H7 (cell line): ENCODE measurements at regions not wholly inside any gene's neighbourhood (a gene's known extent, or its start where the extent isn't known, plus 50 kb on each side); places are given as distances from the start of the nearest gene placed in this dataset.

Source experiments
- DNase-seq: peaks from one replicate; pipeline ENCODE4 v3.0.0; 2012
- H3K27me3 ChIP-seq: 2 replicates; pipeline ENCODE4 v1.6.0; 2011; ENCODE audit warnings: mild to moderate bottlenecking, low read length; ENCODE audit not compliant: control insufficient read depth, insufficient read depth
- H3K36me3 ChIP-seq: replicated peaks from 2 replicates; pipeline ENCODE4 v1.5.1; 2011; ENCODE audit warnings: low read length; ENCODE audit not compliant: control insufficient read depth, insufficient read depth
- H3K4me3 ChIP-seq: 2 replicates; pipeline ENCODE4 v1.5.1; 2011; ENCODE audit warnings: low read depth, mild to moderate bottlenecking, control low read depth, low read length, moderate library complexity; ENCODE audit not compliant: insufficient read depth

DNA sequence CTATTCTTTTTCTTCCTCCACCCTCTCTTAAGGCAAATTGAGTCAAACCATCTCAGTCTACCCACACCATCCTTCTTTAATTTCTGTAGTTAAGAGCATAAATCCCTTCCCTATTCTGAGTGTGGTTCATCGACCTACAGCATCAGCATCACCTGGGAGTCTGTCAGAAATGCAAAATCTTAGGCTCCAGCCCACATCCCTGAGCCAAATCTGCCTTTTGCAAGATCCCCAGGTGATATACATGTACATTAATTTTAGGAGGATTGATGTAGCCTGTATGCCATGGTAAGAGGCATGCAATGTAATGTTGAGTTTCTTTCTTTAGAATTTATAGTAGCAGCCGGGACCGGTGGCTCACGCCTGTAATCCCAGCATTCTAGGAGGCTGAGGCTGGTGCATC lies 151.7 kb upstream of the TNP1 start:
- H3K4me3 ChIP-seq = no peak overlapping the region
- no peak for DNase-seq

DNA sequence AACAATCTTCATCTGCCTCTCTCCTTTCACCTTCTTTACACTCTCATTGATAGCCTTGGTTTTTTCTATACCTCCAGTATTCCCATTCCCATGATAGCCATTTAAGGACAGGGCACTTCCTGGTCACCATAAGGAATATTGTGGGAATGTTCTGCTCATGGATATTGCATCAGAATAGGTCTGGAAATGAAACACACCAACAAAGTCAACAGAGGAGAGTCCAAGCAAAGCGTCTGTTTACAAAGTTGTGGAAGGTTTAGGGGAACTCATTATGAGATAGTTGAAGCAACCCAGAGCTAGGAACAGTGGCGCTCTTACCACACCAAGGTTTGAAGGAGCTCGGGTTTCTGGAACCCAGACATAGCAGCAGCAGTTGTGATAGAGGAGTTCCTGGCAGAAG lies 150.3 kb upstream of the TNP1 start:
- Histone ChIP-seq H3K36me3 (no peaks in the 10 kb centered on the region), H3K27me3 (no peaks in the 10 kb centered on the region), H3K4me3 (no peak overlapping the region)
- no peak for DNase-seq

More for the DNA sequence above, 151.7 kb upstream of the TNP1 start:
- H3K27me3 ChIP-seq = no peaks in the 10 kb centered on the region; the same call in 1 of the 2 replicates
- H3K36me3 ChIP-seq = no peaks in the 10 kb centered on the region

DNA sequence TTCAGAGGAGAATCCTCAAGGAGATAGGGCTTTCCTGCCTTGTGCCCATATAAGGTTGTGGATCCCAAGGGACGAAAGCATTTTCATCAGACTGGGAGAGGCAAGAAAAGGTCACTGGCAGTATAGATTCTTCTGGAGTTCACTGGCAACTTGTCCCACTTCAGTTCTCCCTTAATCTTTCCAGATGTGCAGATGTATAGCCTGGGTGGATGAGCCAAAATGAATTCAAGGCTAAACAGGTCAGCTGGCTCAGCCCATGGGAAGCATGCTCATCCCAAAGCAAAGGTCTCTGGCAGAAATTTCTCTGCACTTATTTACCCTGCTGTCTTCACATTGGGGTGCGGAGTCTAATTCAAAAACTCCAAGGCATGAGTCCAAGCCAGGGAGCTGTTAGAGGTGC lies 148.9 kb upstream of the TNP1 start:
- no peak for DNase-seq
- no peaks in the 10 kb centered on the region for H3K36me3 ChIP-seq
- H3K27me3 ChIP-seq = no peaks in the 10 kb centered on the region
- no peak overlapping the region for H3K4me3 ChIP-seq

DNA sequence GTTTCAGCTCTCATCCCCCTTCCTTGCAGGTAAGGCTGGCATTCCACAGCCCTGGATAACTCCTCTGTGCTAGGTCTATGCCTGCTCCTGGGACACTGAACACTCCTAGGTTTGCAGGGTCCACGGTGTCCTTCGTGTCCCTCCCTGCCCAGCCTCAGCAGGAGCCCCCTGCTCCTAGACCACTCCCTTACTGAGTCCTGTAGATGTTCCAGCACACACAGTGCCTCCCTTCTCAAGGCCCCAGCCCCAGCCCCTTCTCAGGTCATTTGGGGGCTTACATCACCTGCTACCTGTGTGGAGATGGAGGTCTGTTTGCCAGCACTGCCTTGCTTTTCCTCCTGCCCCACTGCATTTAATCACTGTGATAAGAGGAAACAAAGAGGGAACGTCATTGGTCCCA lies 146.4 kb upstream of the TNP1 start:
- Histone ChIP-seq H3K27me3 (no peaks in the 10 kb centered on the region), H3K36me3 (no peaks in the 10 kb centered on the region), H3K4me3 (no peak overlapping the region)
- no peak for DNase-seq

DNA sequence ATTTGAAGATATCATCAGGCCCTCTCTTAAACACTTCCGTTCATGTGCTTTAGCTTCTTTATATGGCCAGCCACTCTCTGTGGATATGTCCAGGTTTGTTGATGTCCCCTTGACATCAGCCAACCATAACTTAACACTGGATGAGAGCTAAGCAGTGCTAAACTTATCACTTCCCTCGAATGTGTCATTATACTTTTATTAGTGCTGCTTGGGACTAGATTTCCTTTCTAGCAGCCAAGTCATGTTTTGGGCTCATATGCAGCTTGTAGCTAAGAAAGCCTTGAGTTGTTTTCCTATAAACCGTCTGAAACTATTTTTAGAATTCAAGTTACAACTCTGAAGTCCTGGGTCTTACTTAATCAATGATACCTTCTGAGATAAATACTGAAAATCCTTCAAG lies 144.8 kb upstream of the TNP1 start:
- H3K36me3 ChIP-seq = no peaks in the 10 kb centered on the region
- no peaks in the 10 kb centered on the region for H3K27me3 ChIP-seq
- H3K4me3 ChIP-seq = no peak overlapping the region
- no peak for DNase-seq

DNA sequence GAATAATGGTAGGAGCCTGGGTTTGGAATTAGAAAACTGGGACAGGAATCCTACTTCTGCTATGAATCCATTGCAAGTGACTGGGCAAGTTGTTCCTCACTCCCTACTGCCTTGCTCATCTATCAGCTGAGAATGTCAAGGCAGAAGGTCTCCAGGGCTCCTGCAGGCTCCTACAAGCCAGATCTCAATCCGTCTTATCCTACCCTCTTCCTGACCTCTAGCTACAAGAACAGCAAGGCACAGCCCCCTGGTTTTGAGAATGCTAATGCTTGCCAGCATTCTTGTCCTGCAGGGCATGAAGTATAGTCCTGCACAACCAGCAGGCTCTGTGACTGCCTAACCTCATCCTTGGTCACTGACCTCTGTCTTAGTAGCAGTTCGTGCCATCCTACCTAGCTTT lies 141.9 kb upstream of the TNP1 start:
- Histone ChIP-seq H3K4me3 (no peak overlapping the region), H3K36me3 (no peaks in the 10 kb centered on the region), H3K27me3 (no peaks in the 10 kb centered on the region)
- no peak for DNase-seq

DNA sequence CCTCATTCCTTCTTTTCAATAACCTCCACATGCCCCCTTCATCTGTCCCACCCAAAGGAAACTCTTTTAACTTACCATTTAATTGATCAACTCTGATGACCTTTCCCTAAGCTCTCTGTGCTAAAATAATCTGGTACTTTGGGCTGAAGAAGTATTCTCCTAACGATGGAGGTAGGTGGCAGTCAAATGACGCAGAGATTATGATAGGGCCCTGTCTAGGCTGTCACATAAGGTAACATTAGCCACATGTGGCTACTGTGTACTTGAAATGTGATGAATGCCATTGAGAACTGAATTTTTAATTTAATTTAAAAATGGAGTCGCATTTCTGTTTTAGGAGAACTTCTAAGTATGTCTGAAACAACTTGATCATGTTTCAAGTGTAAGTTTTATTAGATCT lies 140.5 kb upstream of the TNP1 start:
- Histone ChIP-seq H3K27me3 (no peaks in the 10 kb centered on the region), H3K4me3 (no peak overlapping the region), H3K36me3 (no peaks in the 10 kb centered on the region)
- no peak for DNase-seq

DNA sequence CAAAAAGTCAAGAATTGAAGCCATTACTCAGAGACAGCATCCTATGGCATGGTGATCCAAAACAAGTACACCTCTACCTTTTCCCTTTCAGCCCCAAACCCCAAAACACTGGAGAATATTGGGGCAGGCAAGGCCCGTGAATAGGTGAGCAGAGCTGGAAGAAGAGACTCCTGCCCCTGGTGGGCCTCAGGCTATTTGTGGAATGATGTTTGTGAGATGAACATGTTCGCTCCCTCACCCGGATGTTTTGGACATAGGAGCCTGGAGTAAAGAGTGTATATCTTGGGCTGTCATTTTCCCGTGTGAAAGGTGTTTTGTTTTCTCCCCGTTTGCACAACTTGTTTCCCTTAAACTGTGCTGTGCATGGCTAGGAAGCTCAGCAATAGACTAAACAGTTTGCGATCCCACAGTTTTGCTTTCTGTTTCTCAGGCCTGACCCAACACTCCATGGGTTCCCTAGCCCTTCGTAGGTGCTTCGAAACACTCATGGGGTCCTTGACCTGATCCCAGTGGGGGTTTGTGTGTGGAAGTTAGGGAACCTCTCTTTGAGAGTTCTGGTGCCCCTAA lies 136.5 kb upstream of the TNP1 start:
- DNase-seq = no peak
- no peaks in the 10 kb centered on the region for H3K27me3 ChIP-seq
- H3K4me3 ChIP-seq = no peak overlapping the region
- H3K36me3 ChIP-seq = no peaks in the 10 kb centered on the region

DNA sequence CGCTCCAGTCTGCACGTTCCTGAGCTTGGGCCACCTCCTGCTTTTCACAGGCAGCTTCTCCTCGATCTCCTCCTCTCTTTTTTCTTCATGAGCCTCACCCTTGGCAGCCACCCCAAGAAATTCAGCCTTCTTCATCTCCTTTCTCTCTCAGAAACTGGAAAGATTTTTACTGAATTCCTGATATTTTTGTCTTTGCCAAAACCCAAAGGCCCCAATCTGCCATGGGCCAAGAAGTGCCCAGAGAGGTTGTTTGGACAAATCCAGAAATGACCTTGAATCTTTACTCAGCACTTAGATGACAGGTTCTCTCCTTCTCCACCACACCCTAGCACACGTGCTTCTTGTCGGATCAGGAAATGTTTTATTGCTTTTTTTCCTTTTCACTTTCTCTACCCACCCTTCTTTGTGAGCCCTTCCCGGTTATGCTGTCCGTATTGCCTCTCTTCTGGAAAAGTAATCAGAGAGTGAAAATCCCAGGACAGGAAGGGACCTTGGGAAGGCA lies 134.5 kb upstream of the TNP1 start:
- no peak for DNase-seq
- H3K36me3 ChIP-seq = no peaks in the 10 kb centered on the region
- H3K27me3 ChIP-seq = no peaks in the 10 kb centered on the region
- H3K4me3 ChIP-seq = no peak overlapping the region

DNA sequence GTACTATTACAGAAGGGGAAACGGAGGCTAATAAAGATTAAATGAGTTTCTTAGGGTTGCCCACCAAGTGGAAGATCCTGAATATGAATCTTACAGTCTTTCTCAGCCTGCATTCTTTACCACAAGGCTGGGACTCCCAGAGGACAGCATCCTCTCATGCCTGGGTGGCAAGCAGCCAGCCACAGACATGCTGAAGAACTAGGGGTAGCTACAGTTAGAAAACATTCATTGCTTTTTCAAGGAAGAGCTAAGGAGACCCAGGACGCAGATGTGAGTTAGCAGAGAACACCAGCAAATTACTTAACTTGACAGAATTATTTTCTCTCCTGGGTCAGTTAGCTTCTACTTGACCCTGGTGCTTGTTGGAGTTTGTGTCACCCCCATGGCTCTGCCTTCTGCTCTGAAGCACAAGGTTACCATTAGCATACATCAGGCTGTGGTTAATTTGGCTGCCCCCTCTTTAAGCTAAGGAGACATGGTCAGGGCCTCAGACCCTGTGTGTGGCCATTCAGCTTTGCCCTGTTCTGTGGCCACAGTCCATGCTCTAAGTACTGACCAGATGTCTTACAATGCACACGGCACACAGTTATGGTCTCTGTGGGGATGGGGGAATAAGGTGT lies 132.3 kb upstream of the TNP1 start:
- no peak for DNase-seq
- Histone ChIP-seq H3K27me3 (no peaks in the 10 kb centered on the region), H3K36me3 (no peaks in the 10 kb centered on the region), H3K4me3 (no peak overlapping the region)

DNA sequence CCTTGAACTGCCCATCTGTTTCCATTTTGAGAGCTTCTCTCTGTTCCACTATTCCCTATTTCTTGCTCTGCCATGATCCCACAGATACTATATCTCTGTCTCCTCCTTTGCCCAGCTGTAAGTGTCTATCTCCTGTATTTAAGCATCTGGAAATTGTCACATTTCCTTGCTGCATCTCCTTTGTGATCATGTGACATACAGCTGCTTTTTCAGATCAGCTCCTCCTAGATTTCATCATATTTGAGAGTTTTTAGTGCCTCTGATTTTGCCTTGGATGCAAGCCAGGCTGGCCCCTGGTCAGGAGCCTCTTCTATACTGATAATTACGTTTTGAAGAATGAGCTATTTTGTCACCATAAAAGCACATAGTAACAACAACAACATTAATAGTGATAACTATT lies 131.7 kb upstream of the TNP1 start:
- Histone ChIP-seq H3K27me3 (no peaks in the 10 kb centered on the region), H3K36me3 (no peaks in the 10 kb centered on the region), H3K4me3 (no peak overlapping the region)
- no peak for DNase-seq

DNA sequence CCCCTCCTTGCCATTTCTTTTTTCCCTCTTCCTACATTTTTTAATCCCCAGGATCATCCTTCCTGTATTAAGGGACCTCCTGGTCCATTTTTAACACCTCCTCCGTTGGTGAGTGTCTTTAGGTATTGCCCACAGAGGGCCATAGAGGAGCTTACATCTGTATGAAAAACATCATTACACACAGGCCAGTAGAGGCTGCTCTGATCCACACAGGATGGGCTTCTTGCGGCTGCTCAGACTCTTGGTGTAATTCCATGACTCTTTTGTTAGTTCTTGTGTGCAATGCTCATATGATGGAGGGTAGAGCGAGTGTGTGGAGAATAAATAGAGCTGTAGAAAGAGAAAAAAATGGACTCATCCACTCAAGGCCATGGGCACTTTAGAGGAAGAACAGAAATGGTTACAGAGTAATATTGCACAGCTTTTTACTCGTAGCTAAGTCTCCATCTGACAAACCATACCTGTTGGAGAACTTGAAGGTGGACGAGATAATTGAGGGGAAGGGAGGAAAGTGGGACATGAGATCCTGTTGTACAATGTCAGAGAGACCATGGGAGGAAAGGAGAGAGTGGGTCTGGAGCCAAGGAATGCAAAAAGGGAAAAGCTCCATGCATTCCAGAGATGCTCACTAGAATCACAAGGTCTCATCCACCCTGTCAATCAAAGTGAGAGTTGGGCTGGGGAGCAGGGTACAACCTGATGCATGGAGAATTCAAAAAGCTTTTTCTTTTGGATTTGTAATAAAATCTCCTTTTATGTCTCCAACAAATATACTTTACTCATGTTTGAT lies 129.7 kb upstream of the TNP1 start:
- Histone ChIP-seq H3K4me3 (no peak overlapping the region), H3K27me3 (no peaks in the 10 kb centered on the region)
- DNase-seq = no peak

DNA sequence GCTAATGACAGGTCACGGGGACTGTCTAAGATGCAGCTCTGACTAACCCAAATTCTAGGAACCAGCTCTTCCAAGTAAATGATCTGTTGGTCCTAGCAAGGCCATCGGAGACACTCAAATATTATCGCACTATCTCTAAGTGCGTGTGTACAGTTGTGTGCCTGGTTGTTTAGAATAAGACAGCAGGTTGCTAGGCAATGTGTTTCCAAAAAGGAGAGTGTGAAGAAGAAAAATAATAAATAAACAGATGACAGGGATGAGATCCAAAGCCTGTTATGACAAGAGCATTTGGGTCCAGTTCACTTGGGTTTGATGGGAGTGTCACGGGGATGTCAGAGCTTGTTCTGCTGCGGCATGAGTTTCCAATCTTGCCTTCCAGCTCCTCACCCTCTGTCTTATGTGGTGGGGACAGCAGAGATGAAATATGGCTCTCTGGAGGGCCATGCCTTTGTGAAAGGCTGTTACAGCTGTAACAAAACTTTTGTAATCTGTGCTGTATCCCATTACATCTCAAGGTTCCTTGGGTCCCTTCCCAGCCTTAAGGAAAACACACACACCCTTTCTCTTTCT lies 127.5 kb upstream of the TNP1 start:
- Histone ChIP-seq H3K27me3 (no peaks in the 10 kb centered on the region), H3K36me3 (no peaks in the 10 kb centered on the region), H3K4me3 (no peak overlapping the region)
- DNase-seq = no peak

More for the DNA sequence above, 129.7 kb upstream of the TNP1 start:
- H3K36me3 ChIP-seq = no peaks in the 10 kb centered on the region

DNA sequence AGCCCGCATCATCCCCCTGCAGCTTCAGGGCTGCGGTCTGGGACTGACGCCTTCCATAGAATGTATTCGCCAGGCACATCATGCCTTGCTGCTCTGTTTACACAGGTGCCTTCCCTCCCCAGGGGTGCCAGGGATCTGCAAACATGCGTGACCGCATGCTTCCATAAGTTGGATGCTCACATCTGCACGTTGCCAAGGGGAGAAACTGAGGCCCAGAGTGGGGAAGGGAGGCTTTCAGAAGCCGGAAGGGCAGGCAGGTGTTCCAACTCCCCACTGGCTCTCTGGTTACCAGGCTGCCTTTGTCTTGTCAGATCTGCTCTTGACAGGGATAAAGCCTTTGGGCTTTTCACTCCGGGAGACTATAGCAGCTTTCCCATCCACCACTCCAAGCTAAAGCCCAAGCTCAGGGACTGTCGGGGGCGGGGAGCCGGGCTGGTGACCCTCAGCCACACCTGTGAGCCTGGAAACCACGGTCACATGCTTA lies 125.8 kb upstream of the TNP1 start:
- Histone ChIP-seq H3K36me3 (no peaks in the 10 kb centered on the region), H3K4me3 (no peak overlapping the region), H3K27me3 (no peaks in the 10 kb centered on the region)
- DNase-seq = peak; percentile 48

DNA sequence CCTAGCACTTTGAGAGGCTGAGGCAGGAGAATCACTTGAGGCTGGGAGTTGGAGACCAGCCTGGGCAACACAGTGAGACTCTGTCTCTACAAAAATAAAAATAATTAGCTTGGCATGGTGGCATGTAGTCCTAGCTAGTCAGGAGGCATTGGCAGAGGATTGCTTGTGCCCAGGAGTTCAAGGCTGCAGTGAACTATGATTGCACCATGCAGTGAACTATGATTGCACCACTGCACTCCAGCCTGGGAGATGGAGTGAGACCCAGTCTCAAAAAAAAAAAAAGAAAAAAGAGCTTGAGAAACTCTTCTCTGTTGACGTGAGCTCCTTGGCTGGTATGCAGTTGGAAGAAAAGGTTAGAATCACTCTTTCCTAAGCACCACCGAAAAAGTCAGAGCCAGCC lies 125.1 kb upstream of the TNP1 start:
- H3K36me3 ChIP-seq = no peaks in the 10 kb centered on the region
- no peak overlapping the region for H3K4me3 ChIP-seq
- H3K27me3 ChIP-seq = no peaks in the 10 kb centered on the region
- no peak for DNase-seq
